Posterior cingulate gyrus (tissue), 11 donors: ENCODE measurements at regions not wholly inside any gene's neighbourhood (a gene's known extent, or its start where the extent isn't known, plus 50 kb on each side); places are given as distances from the start of the nearest gene placed in this dataset.
A peak's percentile ranks its signal among the peaks of the same experiment; 100 is the strongest.
"Not testable (repeated sequence)": the region's sequence is repeated elsewhere in the genome, so short reads cannot be mapped to it uniquely, and the experiment has no call there.

Experiments used
- DNase-seq, 10 donors: peaks; one replicate each; pipeline versions ENCODE4 v3.0.0 to v3.0.0-alpha.2; 2020 to 2021; ENCODE audit warnings: mixed read lengths in 3 of 10
- intact Hi-C: fragments of 100-400 bp; cut with DNase I; formaldehyde crosslinking; loops from one replicate; pipeline ENCODE4 v1.15.1; 2023

GRCh38 chr2:224156436-224156835, 117.3 kb upstream of the SERPINE2 start:
- peak in 1 of 10 donors; percentile 9 for DNase-seq
- intact Hi-C loops = no loop called here

GRCh38 chr2:224155896-224156295, 116.8 kb upstream of the SERPINE2 start:
- intact Hi-C loops = no loop called here
- DNase-seq = no peak

- DNase-seq = no peak
- intact Hi-C loops = no loop called here
Measured at GRCh38 chr2:224155371-224155770, 116.3 kb upstream of the SERPINE2 start.

- DNase-seq = no peak
Measured at GRCh38 chr2:224151680-224152310, 112.7 kb upstream of the SERPINE2 start.

GRCh38 chr2:224151161-224151560, 112.1 kb upstream of the SERPINE2 start:
- no peak for DNase-seq
- intact Hi-C loops = no loop called here

More at GRCh38 chr2:224151680-224152310, 112.7 kb upstream of the SERPINE2 start:
- intact Hi-C loops = no loop called here

- peak in 1 of 10 donors; percentile 54 for DNase-seq
- intact Hi-C loops = not testable (repeated sequence)
Measured at GRCh38 chr2:224148058-224148457, 109.0 kb upstream of the SERPINE2 start.

GRCh38 chr2:224147174-224147573, 108.1 kb upstream of the SERPINE2 start:
- intact Hi-C loops = no loop called here
- DNase-seq = no peak

- intact Hi-C loops = no loop called here
- DNase-seq = no peak
Measured at GRCh38 chr2:224146356-224147160, 107.5 kb upstream of the SERPINE2 start.

GRCh38 chr2:224145751-224146355, 106.8 kb upstream of the SERPINE2 start:
- intact Hi-C loops = no loop called here
- no peak for DNase-seq

GRCh38 chr2:224143526-224143925, 104.4 kb upstream of the SERPINE2 start:
- no peak for DNase-seq
- intact Hi-C loops = loop anchor here (5.0 kb wide), 1 partner anchor 106 kb away; the partner anchor contains the start of gene SERPINE2

GRCh38 chr2:224142397-224143312, 103.6 kb upstream of the SERPINE2 start:
- intact Hi-C loops = loop anchor here (5.0 kb wide), 1 partner anchor 105 kb away; the partner anchor contains the start of gene SERPINE2
- DNase-seq = no peak

- DNase-seq = no peak
- intact Hi-C loops = loop anchor here (5.0 kb wide), 1 partner anchor 104 kb away; the partner anchor contains the start of gene SERPINE2
Measured at GRCh38 chr2:224141304-224141703, 102.2 kb upstream of the SERPINE2 start.

- intact Hi-C loops = no loop called here
- no peak for DNase-seq
Measured at GRCh38 chr2:224137208-224137607, 98.1 kb upstream of the SERPINE2 start.

- DNase-seq = no peak
- intact Hi-C loops = no loop called here
Measured at GRCh38 chr2:224136396-224136795, 97.3 kb upstream of the SERPINE2 start.

- DNase-seq = no peak
- intact Hi-C loops = no loop called here
Measured at GRCh38 chr2:224135881-224136280, 96.8 kb upstream of the SERPINE2 start.

GRCh38 chr2:224134003-224134734, 95.1 kb upstream of the SERPINE2 start:
- intact Hi-C loops = no loop called here
- DNase-seq = no peak

- intact Hi-C loops = no loop called here
- no peak for DNase-seq
Measured at GRCh38 chr2:224133387-224133786, 94.3 kb upstream of the SERPINE2 start.

- intact Hi-C loops = no loop called here
- no peak for DNase-seq
Measured at GRCh38 chr2:224127871-224128501, 88.9 kb upstream of the SERPINE2 start.

- DNase-seq = no peak
- intact Hi-C loops = no loop called here
Measured at GRCh38 chr2:224126440-224126839, 87.4 kb upstream of the SERPINE2 start.
